ENCODE measurements at regions not wholly inside any gene's neighbourhood (a gene's known extent, or its start where the extent isn't known, plus 50 kb on each side); places are given as distances from the start of the nearest gene placed in this dataset.

DNA sequence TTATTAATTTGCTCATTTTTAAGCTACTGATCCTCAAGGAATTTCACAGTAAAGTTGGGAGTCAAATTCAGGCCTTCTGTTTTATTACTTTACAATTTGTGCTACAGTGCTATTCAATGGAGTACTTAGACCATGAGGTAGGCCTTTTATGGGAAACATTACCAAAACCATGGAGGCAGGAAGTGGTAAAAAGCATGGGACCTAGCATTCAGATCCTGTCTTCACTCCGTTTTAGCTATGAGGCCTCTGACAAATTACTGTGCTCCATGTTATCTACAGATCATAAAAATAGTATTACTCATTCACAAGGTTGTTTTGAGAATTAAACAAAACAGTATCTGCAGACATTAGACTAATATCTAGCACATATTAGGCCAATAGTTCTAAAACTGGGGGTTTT is 140.6 kb upstream of the SLITRK3 start:
- H3K27me3 ChIP-seq (ENCODE audit: control insufficient read depth in 1 of 2, insufficient read depth in 2 of 2, low read length in 2 of 2), result no peaks in the 10 kb centered on the region
- no peaks in the 10 kb centered on the region for H3K9me3 ChIP-seq (ENCODE audit: low read length)
- H3K4me1 ChIP-seq (ENCODE audit: insufficient read depth, low read length), result no peaks in the 10 kb centered on the region
- H3K36me3 ChIP-seq (ENCODE audit: insufficient read depth, low read length), result no peaks in the 10 kb centered on the region
- no peak overlapping the region for H3K27ac ChIP-seq (ENCODE audit: low read depth, low read length)
- no peak overlapping the region for H3K9ac ChIP-seq (ENCODE audit: low read length)
- H3K4me3 ChIP-seq (ENCODE audit: low read depth in 1 of 2, low read length in 2 of 2), result no peak overlapping the region

Data from muscle layer of colon (tissue), 2 donors.